GM12892 (cell line): ENCODE measurements at regions not wholly inside any gene's neighbourhood (a gene's known extent, or its start where the extent isn't known, plus 50 kb on each side); places are given as distances from the start of the nearest gene placed in this dataset.

ENCODE experiments used
- POLR2A ChIP-seq: IDR thresholded peaks from 2 replicates; pipeline ENCODE4 v1.6.1; 2011; ENCODE audit warnings: low read depth, low read length, control low read depth
- POLR2AphosphoS5 ChIP-seq: IDR thresholded peaks from 2 replicates; pipeline ENCODE4 v1.6.1; 2011; ENCODE audit warnings: low read depth, low read length, control low read depth
- TAF1 ChIP-seq: IDR thresholded peaks from 2 replicates; pipeline ENCODE4 v1.6.1; 2011; ENCODE audit warnings: low read depth, mild to moderate bottlenecking, control low read depth, low read length, borderline replicate concordance

DNA sequence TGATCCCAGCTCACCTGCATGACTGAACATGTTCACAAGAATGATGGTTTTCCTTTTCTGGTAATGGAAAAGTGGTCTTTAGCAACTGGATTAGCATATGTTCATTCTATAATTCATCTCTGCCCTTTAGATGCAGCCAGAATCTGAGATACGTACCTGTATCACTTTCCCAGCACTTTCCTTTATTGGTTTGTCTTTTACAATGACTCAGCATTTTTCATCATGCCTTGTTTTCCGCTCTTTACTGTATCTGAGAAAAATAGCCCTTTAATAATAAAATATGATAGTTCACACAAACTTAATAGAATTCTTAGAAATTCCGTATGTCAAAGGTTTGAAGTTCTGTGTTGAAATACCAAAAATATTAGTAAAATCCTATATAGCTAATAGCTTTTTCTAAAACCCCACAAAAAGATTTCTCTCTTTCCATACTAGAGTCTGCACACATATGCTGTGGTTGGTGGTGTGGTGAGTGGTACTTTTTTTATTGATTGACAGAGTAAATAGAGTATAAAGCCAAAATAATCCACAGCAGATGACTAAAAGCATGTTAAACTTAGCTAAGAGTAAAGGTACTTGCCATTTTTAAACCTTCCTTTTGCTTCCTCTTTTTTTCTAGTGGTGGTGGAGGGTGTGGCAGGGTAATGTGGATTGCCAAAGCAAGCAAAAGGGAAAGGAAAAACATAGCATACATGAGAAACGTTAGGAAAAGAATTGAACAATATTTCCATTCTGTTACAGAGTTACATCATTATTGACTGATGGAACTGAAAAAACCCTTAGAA lies 328.9 kb upstream of the RBMS3 start:
- TF ChIP-seq POLR2A (no peak), POLR2AphosphoS5 (no peak), TAF1 (no peak)
